ENCODE measurements at regions not wholly inside any gene's neighbourhood (a gene's known extent, or its start where the extent isn't known, plus 50 kb on each side); places are given as distances from the start of the nearest gene placed in this dataset.

DNA sequence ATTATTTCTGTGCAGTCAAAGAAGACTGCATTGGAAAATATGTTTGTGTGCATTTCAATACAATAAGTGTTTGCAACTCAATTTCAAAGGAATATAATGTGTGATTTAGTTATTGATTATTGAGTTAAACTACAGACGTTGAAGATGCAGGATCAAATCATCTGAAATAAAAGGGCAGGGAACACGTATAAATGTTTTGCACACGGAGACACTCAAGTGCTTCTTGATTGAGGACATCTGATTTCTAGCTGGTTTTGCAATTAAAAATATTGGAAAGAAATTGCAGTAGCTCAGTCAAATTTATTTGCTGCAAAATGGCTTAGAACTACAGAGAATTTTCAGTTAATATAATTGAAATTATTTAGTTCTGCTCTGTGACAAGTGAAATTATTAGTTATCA is 412.7 kb downstream of the UTRN start:
- Histone ChIP-seq H3K9me2 (replicated peaks; ENCODE audit: control insufficient read depth, low read length) (no peaks in the 10 kb centered on the region), H4K20me1 (ENCODE audit: control insufficient read depth, insufficient read depth, low read depth, low read length) (no peaks in the 10 kb centered on the region), H3K4me1 (ENCODE audit: control insufficient read depth, low read length) (no peaks in the 10 kb centered on the region), H3F3A (ENCODE audit: control insufficient read depth, insufficient read depth) (no peaks in the 10 kb centered on the region), H3K4me2 (ENCODE audit: low read length) (no peak overlapping the region), H3K4me3 (ENCODE audit: low read length) (no peak overlapping the region), H3K9me3 (ENCODE audit: control insufficient read depth, insufficient read depth, low read length) (no peaks in the 10 kb centered on the region), H3K27ac (ENCODE audit: low read depth, low read length) (no peak overlapping the region), H3K36me3 (ENCODE audit: control insufficient read depth, low read length) (no peaks in the 10 kb centered on the region), H3K79me2 (ENCODE audit: control insufficient read depth, low read length) (no peaks in the 10 kb centered on the region), H3K27me3 (ENCODE audit: control insufficient read depth, low read length) (no peaks in the 10 kb centered on the region)
- no peak for TF ChIP-seq EZH2phosphoT487 (IDR thresholded peaks at IDR 0.05; ENCODE audit: borderline replicate concordance, low read length)
- TF ChIP-seq, protein P1, sequence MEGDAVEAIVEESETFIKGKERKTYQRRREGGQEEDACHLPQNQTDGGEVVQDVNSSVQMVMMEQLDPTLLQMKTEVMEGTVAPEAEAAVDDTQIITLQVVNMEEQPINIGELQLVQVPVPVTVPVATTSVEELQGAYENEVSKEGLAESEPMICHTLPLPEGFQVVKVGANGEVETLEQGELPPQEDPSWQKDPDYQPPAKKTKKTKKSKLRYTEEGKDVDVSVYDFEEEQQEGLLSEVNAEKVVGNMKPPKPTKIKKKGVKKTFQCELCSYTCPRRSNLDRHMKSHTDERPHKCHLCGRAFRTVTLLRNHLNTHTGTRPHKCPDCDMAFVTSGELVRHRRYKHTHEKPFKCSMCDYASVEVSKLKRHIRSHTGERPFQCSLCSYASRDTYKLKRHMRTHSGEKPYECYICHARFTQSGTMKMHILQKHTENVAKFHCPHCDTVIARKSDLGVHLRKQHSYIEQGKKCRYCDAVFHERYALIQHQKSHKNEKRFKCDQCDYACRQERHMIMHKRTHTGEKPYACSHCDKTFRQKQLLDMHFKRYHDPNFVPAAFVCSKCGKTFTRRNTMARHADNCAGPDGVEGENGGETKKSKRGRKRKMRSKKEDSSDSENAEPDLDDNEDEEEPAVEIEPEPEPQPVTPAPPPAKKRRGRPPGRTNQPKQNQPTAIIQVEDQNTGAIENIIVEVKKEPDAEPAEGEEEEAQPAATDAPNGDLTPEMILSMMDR (IDR thresholded peaks at IDR 0.05; ENCODE audit: low read depth, low read length, poor library complexity, severe bottlenecking): no peak

DNA sequence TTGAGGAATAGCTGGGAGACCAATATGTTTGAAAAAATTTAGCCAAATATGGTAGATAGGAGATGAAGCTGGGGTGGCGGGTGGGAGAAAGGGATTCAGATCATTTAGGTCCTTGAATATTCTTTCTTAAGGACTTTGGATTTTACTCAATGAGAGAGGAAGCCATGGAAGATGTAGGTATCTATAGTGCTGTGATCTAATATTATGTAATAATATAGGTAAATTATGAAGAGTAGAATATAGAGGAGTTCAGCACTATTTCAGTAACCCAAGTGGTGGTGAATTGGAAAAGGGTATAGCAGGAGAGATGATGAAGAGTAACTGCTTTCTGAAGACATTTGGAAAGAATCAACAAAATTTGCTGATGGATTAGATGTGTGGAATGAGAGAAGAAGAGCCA is 417.6 kb downstream of the UTRN start:
- Histone ChIP-seq H3K4me1 (ENCODE audit: control insufficient read depth, low read length) (no peaks in the 10 kb centered on the region), H3K27me3 (ENCODE audit: control insufficient read depth, low read length) (no peaks in the 10 kb centered on the region), H3F3A (ENCODE audit: control insufficient read depth, insufficient read depth) (no peaks in the 10 kb centered on the region), H3K4me2 (ENCODE audit: low read length) (no peak overlapping the region), H3K9me3 (ENCODE audit: control insufficient read depth, insufficient read depth, low read length) (no peaks in the 10 kb centered on the region), H3K9me2 (replicated peaks; ENCODE audit: control insufficient read depth, low read length) (no peaks in the 10 kb centered on the region), H3K27ac (ENCODE audit: low read depth, low read length) (no peak overlapping the region), H3K79me2 (ENCODE audit: control insufficient read depth, low read length) (no peaks in the 10 kb centered on the region), H4K20me1 (ENCODE audit: control insufficient read depth, insufficient read depth, low read depth, low read length) (no peaks in the 10 kb centered on the region), H3K4me3 (ENCODE audit: low read length) (no peak overlapping the region), H3K36me3 (ENCODE audit: control insufficient read depth, low read length) (no peaks in the 10 kb centered on the region)
- TF ChIP-seq EZH2phosphoT487 (IDR thresholded peaks at IDR 0.05; ENCODE audit: borderline replicate concordance, low read length): no peak
- TF ChIP-seq, protein P1 (IDR thresholded peaks at IDR 0.05; ENCODE audit: low read depth, low read length, poor library complexity, severe bottlenecking): no peak

DNA sequence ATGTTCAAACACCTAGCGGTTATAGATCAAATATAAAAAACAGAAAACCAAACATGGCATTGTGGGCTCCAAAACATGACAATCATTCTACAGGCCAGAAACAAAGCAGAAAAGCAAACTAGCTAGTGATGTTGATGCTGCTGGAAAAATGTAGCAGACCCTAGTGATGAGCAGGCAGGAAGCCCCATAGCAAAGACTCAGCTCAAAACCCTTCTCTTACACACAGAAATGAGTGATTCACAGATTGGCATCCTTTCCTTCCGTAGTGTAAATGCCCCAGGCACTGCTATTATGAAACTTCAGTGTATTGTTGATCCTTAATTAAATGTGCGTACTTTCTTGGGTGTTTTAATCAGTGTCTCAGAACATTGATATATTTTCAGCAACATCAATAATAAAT is 425.1 kb downstream of the UTRN start:
- no peaks in the 10 kb centered on the region for H3K4me1 ChIP-seq (ENCODE audit: control insufficient read depth, low read length)
- no peak for TF ChIP-seq EZH2phosphoT487 (IDR thresholded peaks at IDR 0.05; ENCODE audit: borderline replicate concordance, low read length)
- TF ChIP-seq, protein P1 (IDR thresholded peaks at IDR 0.05; ENCODE audit: low read depth, low read length, poor library complexity, severe bottlenecking): no peak
- H3K4me2 ChIP-seq (ENCODE audit: low read length): no peak overlapping the region
- no peaks in the 10 kb centered on the region for H3F3A ChIP-seq (ENCODE audit: control insufficient read depth, insufficient read depth)
- no peaks in the 10 kb centered on the region for H3K27me3 ChIP-seq (ENCODE audit: control insufficient read depth, low read length)
- H3K27ac ChIP-seq (ENCODE audit: low read depth, low read length): no peak overlapping the region
- H4K20me1 ChIP-seq (ENCODE audit: control insufficient read depth, insufficient read depth, low read depth, low read length): no peaks in the 10 kb centered on the region
- no peak overlapping the region for H3K4me3 ChIP-seq (ENCODE audit: low read length)
- H3K9me3 ChIP-seq (ENCODE audit: control insufficient read depth, insufficient read depth, low read length): no peaks in the 10 kb centered on the region
- no peaks in the 10 kb centered on the region for H3K79me2 ChIP-seq (ENCODE audit: control insufficient read depth, low read length)
- no peaks in the 10 kb centered on the region for H3K9me2 ChIP-seq (replicated peaks; ENCODE audit: control insufficient read depth, low read length)
- H3K36me3 ChIP-seq (ENCODE audit: control insufficient read depth, low read length): no peaks in the 10 kb centered on the region

DNA sequence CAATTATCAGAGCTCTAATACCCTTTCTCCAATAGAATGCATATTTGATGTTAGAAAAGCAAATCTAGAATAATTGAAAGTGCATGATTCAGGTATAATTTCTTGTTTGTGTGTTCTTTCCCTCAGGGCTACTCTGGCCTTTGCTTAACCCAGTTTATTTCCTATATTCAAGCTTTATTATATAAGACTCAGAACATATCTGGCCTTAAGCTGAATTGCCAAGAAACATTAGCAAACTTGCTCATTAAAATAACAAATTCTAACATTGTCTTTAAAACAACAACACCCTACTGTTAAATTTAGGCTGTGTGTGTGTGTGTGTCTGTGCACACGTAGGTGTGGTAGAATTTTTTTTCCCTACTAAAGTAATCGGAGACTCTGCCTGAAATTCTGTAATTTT is 426.5 kb downstream of the UTRN start:
- no peaks in the 10 kb centered on the region for H3K36me3 ChIP-seq (ENCODE audit: control insufficient read depth, low read length)
- no peaks in the 10 kb centered on the region for H3K27me3 ChIP-seq (ENCODE audit: control insufficient read depth, low read length)
- H3K9me2 ChIP-seq (replicated peaks; ENCODE audit: control insufficient read depth, low read length): no peaks in the 10 kb centered on the region
- no peaks in the 10 kb centered on the region for H3F3A ChIP-seq (ENCODE audit: control insufficient read depth, insufficient read depth)
- no peaks in the 10 kb centered on the region for H3K79me2 ChIP-seq (ENCODE audit: control insufficient read depth, low read length)
- no peaks in the 10 kb centered on the region for H3K4me1 ChIP-seq (ENCODE audit: control insufficient read depth, low read length)
- no peaks in the 10 kb centered on the region for H3K9me3 ChIP-seq (ENCODE audit: control insufficient read depth, insufficient read depth, low read length)
- H3K4me3 ChIP-seq (ENCODE audit: low read length): no peak overlapping the region
- H4K20me1 ChIP-seq (ENCODE audit: control insufficient read depth, insufficient read depth, low read depth, low read length): no peaks in the 10 kb centered on the region
- no peak overlapping the region for H3K4me2 ChIP-seq (ENCODE audit: low read length)
- TF ChIP-seq EZH2phosphoT487 (IDR thresholded peaks at IDR 0.05; ENCODE audit: borderline replicate concordance, low read length): no peak
- TF ChIP-seq, protein P1 (IDR thresholded peaks at IDR 0.05; ENCODE audit: low read depth, low read length, poor library complexity, severe bottlenecking): no peak
- H3K27ac ChIP-seq (ENCODE audit: low read depth, low read length): no peak overlapping the region
